Ramos (cell line): ENCODE measurements at regions not wholly inside any gene's neighbourhood (a gene's known extent, or its start where the extent isn't known, plus 50 kb on each side); places are given as distances from the start of the nearest gene placed in this dataset.

ENCODE experiments used
- in situ Hi-C: fragments of 300-500 bp; cut with MboI; formaldehyde crosslinking; loops from one replicate; pipeline ENCODE4 v1.14.3; 2022; ENCODE audit warnings: low sequenced_read_pairs; ENCODE audit not compliant: unreplicated experiment

- in situ Hi-C loops = no loop called here
These were observed 267.1 kb downstream of the C16orf95 start for GRCh38 chr16:87050142-87050541.

- in situ Hi-C loops = no loop called here
These were observed 265.5 kb downstream of the C16orf95 start for GRCh38 chr16:87051526-87052320.

GRCh38 chr16:87052506-87052905, 264.7 kb downstream of the C16orf95 start:
- in situ Hi-C loops = no loop called here

DNA sequence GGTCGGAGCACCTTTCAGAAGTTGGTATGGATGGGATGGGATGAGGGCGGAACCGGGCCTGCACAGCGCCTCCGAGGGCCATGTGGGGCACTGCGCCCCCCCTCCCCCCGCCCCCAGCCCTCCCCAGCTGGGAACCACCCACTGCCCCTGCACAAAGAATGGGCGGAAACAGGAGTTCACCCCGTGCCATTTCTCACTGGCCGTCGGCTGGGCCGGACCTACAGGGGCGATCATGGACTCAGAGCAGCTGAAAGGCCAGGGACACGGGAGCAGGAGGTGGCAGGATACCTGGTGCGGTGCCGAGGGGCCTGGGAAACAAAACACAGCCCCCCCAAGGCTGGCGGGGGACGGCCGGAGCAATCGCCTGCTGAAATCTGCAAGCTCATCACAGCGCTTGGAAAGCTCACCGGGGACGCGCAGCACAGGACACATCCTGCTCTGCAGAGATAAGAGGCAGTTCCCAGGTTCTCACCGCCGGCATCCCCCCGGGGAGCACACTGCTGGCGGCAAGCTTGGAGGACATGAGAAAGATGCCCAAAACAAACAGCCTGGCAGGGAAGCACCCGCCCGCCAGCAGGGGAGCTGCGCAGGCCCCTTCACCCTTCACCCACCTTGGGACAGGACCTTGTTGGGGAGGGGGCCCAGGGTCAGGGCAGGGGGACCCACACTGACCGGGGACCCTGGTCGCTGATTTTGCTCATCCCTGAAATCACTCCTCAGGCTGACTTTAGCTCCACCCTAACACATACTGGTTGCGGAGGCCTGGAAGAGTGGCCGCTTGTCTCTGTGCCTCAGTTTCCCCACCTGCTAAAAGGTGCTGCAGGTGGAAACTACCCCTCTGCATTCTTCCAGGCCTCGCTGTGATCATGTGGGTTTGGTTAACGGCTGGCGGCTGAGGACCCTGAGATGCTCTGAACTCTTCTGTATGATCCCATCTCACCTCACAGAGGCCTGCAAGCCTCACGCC, 263.9 kb downstream of the C16orf95 start:
- in situ Hi-C loops = no loop called here

GRCh38 chr16:87054154-87054553, 263.0 kb downstream of the C16orf95 start:
- in situ Hi-C loops = no loop called here

- in situ Hi-C loops = no loop called here
These were observed 262.3 kb downstream of the C16orf95 start for GRCh38 chr16:87054856-87055255.

GRCh38 chr16:87056083-87056482, 261.1 kb downstream of the C16orf95 start:
- in situ Hi-C loops = no loop called here

GRCh38 chr16:87056551-87056950, 260.6 kb downstream of the C16orf95 start:
- in situ Hi-C loops = no loop called here

DNA sequence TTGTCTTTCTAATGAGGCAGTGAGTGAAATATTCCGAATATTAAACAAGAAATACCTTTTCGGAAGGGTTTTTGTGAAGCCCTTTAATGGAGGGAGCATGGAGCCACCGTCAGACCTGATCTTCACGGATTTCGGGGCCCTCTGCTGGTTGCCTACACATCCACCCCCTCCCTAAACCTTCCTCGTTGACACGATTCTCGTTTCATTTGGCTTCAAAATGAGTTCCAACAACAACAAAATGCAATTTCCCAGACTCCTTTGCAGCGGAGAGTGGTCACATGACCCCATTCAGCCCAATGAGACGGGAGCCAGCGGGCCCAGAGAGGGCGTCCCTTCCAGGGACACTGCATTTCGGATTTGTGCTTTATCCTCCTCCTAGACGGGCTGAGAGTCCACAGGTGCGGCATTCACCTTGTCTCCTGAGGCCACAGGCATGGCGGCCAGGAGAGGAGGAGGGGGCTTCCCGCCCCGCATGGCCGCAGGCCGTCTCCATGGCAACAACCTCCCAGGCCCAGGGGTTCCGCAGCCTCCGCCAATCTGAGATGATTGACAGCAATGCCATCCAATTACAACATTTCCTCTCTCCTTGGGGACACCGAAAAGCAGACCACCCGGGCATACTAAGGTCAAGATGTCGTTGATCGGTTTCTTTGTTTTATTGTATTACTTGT, 259.8 kb downstream of the C16orf95 start:
- in situ Hi-C loops = no loop called here

DNA sequence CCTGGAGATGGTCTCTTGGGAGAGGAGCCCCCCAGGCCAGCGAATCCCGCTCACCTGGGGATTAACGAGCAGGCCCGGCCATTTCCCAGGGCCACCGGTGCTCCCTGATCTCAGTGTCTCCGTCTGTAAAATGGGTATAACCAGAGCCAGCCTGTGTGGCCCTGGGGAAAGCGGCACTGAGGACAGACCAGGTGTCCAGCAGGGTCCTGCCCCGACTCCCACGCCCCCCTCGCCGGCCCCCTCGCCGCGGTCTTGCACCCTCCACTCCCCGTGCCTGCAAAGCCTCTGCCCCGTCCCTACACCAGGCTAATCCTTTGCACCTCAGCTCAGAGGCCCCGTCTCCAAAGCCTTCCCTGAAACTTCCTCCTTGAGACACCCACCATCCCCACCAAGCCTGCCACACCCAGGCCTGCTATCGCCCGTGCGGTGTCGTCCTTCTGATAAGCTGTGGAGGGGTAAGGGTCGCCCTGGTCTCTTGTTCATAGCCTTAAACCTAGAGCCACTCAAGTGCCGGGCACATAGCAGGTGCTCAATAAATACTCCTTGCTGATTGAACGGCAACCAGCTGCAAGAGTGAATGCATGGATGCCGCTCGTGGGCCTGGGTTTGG, 259.1 kb downstream of the C16orf95 start:
- in situ Hi-C loops = no loop called here

- in situ Hi-C loops = no loop called here
These were observed 258.4 kb downstream of the C16orf95 start for GRCh38 chr16:87058728-87059250.

DNA sequence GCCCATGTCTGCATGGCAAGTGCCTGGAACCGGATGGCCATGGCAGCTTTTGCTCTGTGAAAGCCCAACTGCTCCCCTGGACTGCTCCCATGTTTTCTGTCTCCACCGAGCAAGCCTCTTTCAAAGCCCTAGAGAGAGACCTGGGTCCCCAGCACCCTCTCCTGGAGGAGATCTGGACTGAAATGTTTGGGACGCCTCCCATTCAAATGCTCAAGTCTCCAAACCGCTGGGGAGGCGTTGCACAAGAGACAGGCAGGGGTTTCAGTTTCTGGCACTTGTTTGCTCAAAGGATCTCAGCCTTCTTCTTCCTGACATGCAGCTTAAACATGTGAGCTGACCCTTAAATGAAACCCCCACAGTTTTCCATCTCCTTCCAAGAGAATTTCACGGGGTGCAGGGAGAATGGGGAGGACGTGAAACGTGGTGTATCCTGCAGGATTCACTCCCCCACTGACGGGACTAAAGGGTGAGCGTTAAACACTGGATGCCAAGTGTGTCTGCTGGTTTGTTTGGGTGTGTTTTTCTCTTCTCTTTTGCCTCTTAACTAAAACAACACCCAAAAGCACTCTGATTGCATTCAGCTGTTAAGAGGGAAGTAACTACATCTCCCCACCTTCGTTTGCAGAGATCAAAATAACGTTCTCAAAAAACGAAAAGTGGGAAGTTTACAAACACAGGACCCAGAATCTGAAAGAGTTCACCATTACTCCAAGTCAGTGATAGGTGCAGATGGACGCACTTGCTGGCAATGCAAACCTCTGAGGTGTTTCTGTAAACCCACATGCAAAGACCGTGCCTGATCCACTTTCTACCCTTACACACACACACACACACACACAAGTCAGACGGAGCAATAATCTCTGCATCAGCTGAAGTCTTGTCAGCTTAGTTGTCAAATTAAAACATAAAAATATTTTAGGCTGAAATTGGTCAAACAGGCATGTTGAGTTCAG, 256.9 kb downstream of the C16orf95 start:
- in situ Hi-C loops = loop anchor here (10.0 kb wide), 1 partner anchor 496 kb away; the partner anchor contains the start of gene FOXC2

- in situ Hi-C loops = loop anchor here (10.0 kb wide), 1 partner anchor 497 kb away; the partner anchor contains the start of gene FOXC2
These were observed 255.8 kb downstream of the C16orf95 start for GRCh38 chr16:87061243-87061920.

DNA sequence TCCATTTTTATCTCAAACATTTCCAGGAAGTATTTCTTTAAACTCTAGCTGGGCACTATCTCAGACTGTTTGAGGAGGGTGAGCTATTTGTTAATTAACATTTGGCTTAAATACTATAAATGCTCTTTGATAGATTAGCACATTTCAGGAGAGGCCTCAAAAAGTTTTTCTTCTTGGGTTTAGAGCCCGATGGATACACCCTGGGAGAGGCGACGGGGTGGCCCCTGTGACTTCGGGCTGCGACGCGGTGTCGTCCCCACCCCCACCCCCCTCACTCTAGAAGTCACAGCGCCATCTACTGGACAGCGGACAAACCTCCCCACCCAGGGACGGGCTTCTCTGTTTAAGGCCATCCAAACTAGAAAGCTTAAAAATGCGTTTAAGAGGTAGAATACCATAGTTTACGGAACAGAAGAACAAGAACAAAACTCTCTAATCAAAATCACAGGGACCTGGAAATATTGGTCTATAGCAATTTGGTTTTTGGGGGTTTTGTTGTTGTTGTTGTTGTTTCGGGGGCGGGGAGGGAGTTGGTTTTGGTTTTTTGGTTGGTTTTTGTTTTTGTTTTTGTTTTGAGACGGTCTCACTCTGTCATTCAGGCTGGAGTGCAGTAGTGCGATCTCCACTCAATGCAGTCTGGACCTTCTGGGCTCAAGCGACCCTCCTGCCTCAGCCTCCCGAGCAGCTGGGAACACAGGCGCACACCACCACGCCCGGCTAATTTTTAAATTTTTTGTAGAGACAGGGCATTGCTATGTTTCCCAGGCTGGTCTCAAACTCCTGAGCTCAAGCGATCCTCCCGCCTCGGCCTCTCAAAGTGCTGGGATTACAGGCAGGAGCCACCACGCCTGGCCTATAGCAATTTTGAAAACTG, 254.4 kb downstream of the C16orf95 start:
- in situ Hi-C loops = loop anchor here (10.0 kb wide), 1 partner anchor 498 kb away; the partner anchor contains the start of gene FOXC2

DNA sequence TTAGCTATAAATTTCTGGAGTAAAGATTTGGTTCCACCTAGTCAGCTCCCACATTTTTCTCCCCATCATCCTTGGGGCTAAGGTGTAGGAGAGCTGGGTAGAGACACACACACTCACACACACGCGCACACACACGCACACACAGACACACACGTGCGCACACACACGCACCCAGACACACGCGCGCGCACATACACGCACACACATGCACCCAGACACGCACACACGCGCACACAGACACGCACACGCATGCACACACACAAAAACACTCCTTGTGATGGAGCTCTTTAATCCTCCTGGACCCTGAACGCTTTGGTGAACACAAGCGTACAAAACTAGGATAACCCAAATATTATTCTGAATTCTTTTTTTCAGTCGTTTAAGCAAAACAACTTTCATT, 253.6 kb downstream of the C16orf95 start:
- in situ Hi-C loops = loop anchor here (10.0 kb wide), 1 partner anchor 499 kb away; the partner anchor contains the start of gene FOXC2

GRCh38 chr16:87064731-87065445, 252.3 kb downstream of the C16orf95 start:
- in situ Hi-C loops = loop anchor here (10.0 kb wide), 1 partner anchor 500 kb away; the partner anchor contains the start of gene FOXC2
